CD4-positive, alpha-beta T cell (primary cell): ENCODE measurements at regions not wholly inside any gene's neighbourhood (a gene's known extent, or its start where the extent isn't known, plus 50 kb on each side); places are given as distances from the start of the nearest gene placed in this dataset.

Experiments
- ATAC-seq: fragments of 200-7000 bp; cut with Tn5 transposase; one replicate; pipeline ENCODE4 v1.10.0; 2022; ENCODE audit warnings: mild to moderate bottlenecking; ENCODE audit not compliant: poor library complexity
- CTCF ChIA-PET: fragments of 350-600 bp; sonication (Branson Sonifier 250); formaldehyde crosslinking; loops from one replicate; lab custom pipeline; 2021; ENCODE audit warnings: antibody characterized with exemption, inconsistent platforms; lab: Charles Lee
- POLR2A ChIA-PET: fragments of 350-600 bp; sonication (Branson Sonifier 250); formaldehyde crosslinking; loops from one replicate; lab custom pipeline; 2021; ENCODE audit warnings: antibody characterized with exemption, inconsistent platforms; lab: Charles Lee
- DNase-seq, 14 experiments: peaks; one replicate each; pipeline ENCODE4 v3.0.0-alpha.2; 2013 to 2020; ENCODE audit warnings: mixed read lengths in 2 of 14
- H3K27ac ChIP-seq, 2 donors: one replicate each; pipeline versions ENCODE4 v1.5.1 to v1.7.0; 2013; ENCODE audit warnings: low read length in 2 of 2, low read depth in 1 of 2, mild to moderate bottlenecking in 1 of 2
- H3K27me3 ChIP-seq, 2 experiments: 1 replicate in 1 of 2; 2 replicates in 1 of 2; pipeline versions ENCODE4 v1.6.1 to v1.7.0; 2013; ENCODE audit warnings: low read length in 2 of 2, control low read depth in 1 of 2, mild to moderate bottlenecking in 1 of 2, moderate library complexity in 1 of 2; ENCODE audit not compliant: insufficient read depth in 2 of 2, control insufficient read depth in 1 of 2
- H3K36me3 ChIP-seq: one replicate; pipeline ENCODE4 v1.6.1; 2013; ENCODE audit warnings: low read length, control low read depth; ENCODE audit not compliant: insufficient read depth
- H3K4me1 ChIP-seq: one replicate; pipeline ENCODE4 v1.6.1; 2013; ENCODE audit warnings: low read length, control low read depth; ENCODE audit not compliant: insufficient read depth
- H3K4me3 ChIP-seq: one replicate; pipeline ENCODE4 v1.5.1; 2013; ENCODE audit warnings: mild to moderate bottlenecking, low read length, moderate library complexity
- H3K9me3 ChIP-seq, 2 experiments: 1 replicate in 1 of 2; 2 replicates in 1 of 2; pipeline versions ENCODE4 v1.6.1 to v1.7.0; 2013; ENCODE audit warnings: low read length in 2 of 2, mild to moderate bottlenecking in 2 of 2, control low read depth in 1 of 2, moderate library complexity in 1 of 2; ENCODE audit not compliant: control insufficient read depth in 1 of 2, insufficient read depth in 1 of 2
- H3K27ac Mint-ChIP-seq: one replicate; pipeline ENCODE4 v1.8.0; 2020; ENCODE audit warnings: mixed read lengths
- H3K27me3 Mint-ChIP-seq: one replicate; pipeline ENCODE4 v1.8.0; 2021; ENCODE audit warnings: mixed read lengths
- H3K36me3 Mint-ChIP-seq: one replicate; pipeline ENCODE4 v1.8.0; 2021; ENCODE audit warnings: low read depth, mixed read lengths
- H3K4me1 Mint-ChIP-seq: one replicate; pipeline ENCODE4 v1.8.0; 2021; ENCODE audit warnings: low read depth, mixed read lengths
- H3K4me3 Mint-ChIP-seq: one replicate; pipeline ENCODE4 v1.8.0; 2020; ENCODE audit warnings: mild to moderate bottlenecking, mixed read lengths
- H3K9me3 Mint-ChIP-seq: one replicate; pipeline ENCODE4 v1.8.0; 2020; ENCODE audit warnings: mixed read lengths
- intact Hi-C, 2 experiments: fragments of 100-400 bp; cut with DNase I in 1 of 2; cut with micrococcal nuclease in 1 of 2; formaldehyde crosslinking; loops; one replicate each; pipeline versions ENCODE4 v1.15.1 to v1.9.0; 2023 to 2025; cut with DNase I, micrococcal nuclease
- TF ChIP-seq, protein P1 (sequence below): fragments of 200-600 bp; IDR thresholded peaks from one replicate; pipeline ENCODE4 v1.8.0; 2022; ENCODE audit warnings: antibody characterized with exemption, mild to moderate bottlenecking

DNA sequence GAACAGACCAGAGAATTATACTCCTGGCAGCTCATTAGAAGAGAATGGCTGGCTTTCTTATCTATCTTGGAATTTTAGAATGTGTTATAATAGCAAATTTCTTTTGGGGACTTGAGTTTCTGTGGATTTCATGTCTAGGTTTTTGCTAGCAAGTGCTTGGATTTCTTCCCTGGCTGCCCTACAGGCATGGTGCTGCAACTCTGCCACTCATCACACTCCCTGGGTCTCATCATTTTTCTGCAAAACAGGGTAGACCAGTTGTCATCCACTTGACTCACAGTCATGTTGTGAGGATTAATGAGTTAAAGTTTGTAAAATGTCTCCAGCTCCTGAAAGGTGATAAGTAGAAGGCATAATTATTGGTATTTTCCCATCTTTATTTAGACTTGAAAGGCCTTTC lies 60.7 kb upstream of the LCORL start:
- ATAC-seq (no peak), DNase-seq (no peak)
- H3K27me3 ChIP-seq = peaks cover 9 to 16% of the 10 kb centered on the region in 2 experiments
- TF ChIP-seq, protein P1, sequence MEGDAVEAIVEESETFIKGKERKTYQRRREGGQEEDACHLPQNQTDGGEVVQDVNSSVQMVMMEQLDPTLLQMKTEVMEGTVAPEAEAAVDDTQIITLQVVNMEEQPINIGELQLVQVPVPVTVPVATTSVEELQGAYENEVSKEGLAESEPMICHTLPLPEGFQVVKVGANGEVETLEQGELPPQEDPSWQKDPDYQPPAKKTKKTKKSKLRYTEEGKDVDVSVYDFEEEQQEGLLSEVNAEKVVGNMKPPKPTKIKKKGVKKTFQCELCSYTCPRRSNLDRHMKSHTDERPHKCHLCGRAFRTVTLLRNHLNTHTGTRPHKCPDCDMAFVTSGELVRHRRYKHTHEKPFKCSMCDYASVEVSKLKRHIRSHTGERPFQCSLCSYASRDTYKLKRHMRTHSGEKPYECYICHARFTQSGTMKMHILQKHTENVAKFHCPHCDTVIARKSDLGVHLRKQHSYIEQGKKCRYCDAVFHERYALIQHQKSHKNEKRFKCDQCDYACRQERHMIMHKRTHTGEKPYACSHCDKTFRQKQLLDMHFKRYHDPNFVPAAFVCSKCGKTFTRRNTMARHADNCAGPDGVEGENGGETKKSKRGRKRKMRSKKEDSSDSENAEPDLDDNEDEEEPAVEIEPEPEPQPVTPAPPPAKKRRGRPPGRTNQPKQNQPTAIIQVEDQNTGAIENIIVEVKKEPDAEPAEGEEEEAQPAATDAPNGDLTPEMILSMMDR = no peak
- no peak overlapping the region for H3K4me3 Mint-ChIP-seq
- no peaks in the 10 kb centered on the region for H3K4me1 Mint-ChIP-seq
- intact Hi-C loops = no loop called here
- peaks cover 2% of the 10 kb centered on the region for H3K9me3 Mint-ChIP-seq
- ChIA-PET POLR2A (no interaction called here), CTCF (interaction anchor here (1.0 kb wide), 1 partner anchor 10 kb away, joined by 3 read pairs; no protein-coding TSS in a partner anchor)
- no peaks in the 10 kb centered on the region for H3K36me3 ChIP-seq
- no peak overlapping the region for H3K4me3 ChIP-seq
- H3K9me3 ChIP-seq = no peaks in the 10 kb centered on the region
- peaks cover 71% of the 10 kb centered on the region for H3K27me3 Mint-ChIP-seq
- no peak overlapping the region for H3K27ac Mint-ChIP-seq
- no peak overlapping the region for H3K27ac ChIP-seq
- no peaks in the 10 kb centered on the region for H3K4me1 ChIP-seq
- H3K36me3 Mint-ChIP-seq = no peaks in the 10 kb centered on the region

- Mint-ChIP-seq H3K4me3 (no peak overlapping the region), H3K27ac (no peak overlapping the region), H3K9me3 (no peaks in the 10 kb centered on the region), H3K4me1 (no peaks in the 10 kb centered on the region), H3K27me3 (peaks cover 65% of the 10 kb centered on the region), H3K36me3 (no peaks in the 10 kb centered on the region)
- no peak overlapping the region for H3K4me3 ChIP-seq
- TF ChIP-seq, protein P1 = no peak
- no peak for DNase-seq
- H3K27me3 ChIP-seq = peaks cover 9 to 16% of the 10 kb centered on the region in 2 experiments
- intact Hi-C loops = no loop called here
- H3K9me3 ChIP-seq = no peaks in the 10 kb centered on the region
- ChIA-PET CTCF (interaction anchor here (1.0 kb wide), 1 partner anchor 11 kb away, joined by 3 read pairs; no protein-coding TSS in a partner anchor), POLR2A (no interaction called here)
- no peaks in the 10 kb centered on the region for H3K4me1 ChIP-seq
- no peak overlapping the region for H3K27ac ChIP-seq
- H3K36me3 ChIP-seq = no peaks in the 10 kb centered on the region
- no peak for ATAC-seq
These were observed 60.2 kb upstream of the LCORL start for GRCh38 chr4:18081708-18082107.

GRCh38 chr4:18077808-18078207 lies 56.3 kb upstream of the LCORL start:
- ChIA-PET CTCF (no interaction called here), POLR2A (no interaction called here)
- Histone ChIP-seq H3K9me3 (peaks cover 0 to 3% of the 10 kb centered on the region in 2 experiments), H3K4me1 (peaks cover 5% of the 10 kb centered on the region), H3K27me3 (peaks cover 9 to 11% of the 10 kb centered on the region in 2 experiments), H3K27ac (no peak overlapping the region), H3K4me3 (no peak overlapping the region), H3K36me3 (no peaks in the 10 kb centered on the region)
- TF ChIP-seq, protein P1 = no peak
- peaks cover 7% of the 10 kb centered on the region for H3K4me1 Mint-ChIP-seq
- no peak overlapping the region for H3K27ac Mint-ChIP-seq
- no peak for DNase-seq
- H3K27me3 Mint-ChIP-seq = peaks cover 29% of the 10 kb centered on the region
- intact Hi-C loops = no loop called here
- H3K4me3 Mint-ChIP-seq = no peak overlapping the region
- no peaks in the 10 kb centered on the region for H3K36me3 Mint-ChIP-seq
- H3K9me3 Mint-ChIP-seq = no peaks in the 10 kb centered on the region
- ATAC-seq = no peak
